NCI-H774 (cell line): ENCODE measurements at regions not wholly inside any gene's neighbourhood (a gene's known extent, or its start where the extent isn't known, plus 50 kb on each side); places are given as distances from the start of the nearest gene placed in this dataset.

Experiments used
- DNase-seq: peaks from one replicate; lab custom pipeline; 2025; lab: John Stamatoyannopoulos, UW

DNA sequence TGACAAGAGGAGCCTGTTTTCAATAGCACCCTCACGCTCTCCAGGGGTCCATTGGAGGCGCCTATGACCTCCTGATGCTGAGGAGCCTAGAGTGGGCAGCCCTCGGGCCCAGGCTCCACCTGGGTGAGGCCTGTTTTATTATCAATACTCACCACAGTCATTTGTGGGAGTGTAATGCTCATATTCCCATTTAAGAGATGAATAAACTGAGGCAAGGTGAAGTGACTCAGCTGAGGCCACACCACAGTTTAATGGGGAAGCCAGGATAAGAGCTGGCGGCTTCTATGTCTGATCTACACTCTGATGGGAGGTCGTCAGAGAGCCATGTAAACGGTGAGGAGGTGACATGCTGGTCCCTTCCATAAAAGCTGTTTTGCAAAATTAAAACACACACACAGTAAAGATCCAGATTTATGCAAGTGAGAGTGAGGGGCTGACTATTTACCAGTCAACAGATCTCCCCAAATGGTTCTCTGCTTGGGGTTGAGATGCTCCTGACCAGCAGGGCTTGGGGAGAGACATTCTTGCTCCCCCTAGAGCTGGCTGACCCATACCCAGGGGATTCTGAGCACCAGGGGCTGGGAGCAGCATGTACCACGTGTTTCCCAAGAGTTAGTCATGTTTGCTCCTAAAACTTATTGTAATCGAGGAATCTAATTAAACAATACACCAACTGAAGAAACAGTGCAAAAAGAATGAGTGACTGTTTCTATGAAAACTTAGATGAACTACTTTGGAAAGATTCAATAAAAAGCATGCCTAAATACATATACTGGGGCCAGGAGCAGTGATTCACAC is 81.0 kb upstream of the INSIG1 start:
- no peak for DNase-seq

DNA sequence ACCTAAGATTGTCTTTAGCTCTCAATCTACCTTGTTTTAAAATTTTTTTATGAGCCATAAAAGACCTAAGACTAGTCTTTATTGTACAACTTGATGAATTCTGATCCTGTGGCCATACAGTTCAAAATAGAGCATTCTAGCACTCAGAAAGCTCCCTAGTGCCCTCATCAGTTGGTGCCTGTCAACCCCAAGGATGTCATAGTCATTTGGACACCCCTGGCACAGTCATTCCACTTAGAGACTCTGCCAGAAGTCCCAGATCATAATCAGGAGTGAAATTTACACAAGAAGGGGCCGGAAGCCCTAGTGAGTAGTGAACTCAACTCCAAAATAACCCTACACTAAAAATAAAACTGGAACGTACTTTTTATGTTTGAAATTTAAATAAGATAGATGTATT is 80.0 kb upstream of the INSIG1 start:
- DNase-seq, result no peak

DNA sequence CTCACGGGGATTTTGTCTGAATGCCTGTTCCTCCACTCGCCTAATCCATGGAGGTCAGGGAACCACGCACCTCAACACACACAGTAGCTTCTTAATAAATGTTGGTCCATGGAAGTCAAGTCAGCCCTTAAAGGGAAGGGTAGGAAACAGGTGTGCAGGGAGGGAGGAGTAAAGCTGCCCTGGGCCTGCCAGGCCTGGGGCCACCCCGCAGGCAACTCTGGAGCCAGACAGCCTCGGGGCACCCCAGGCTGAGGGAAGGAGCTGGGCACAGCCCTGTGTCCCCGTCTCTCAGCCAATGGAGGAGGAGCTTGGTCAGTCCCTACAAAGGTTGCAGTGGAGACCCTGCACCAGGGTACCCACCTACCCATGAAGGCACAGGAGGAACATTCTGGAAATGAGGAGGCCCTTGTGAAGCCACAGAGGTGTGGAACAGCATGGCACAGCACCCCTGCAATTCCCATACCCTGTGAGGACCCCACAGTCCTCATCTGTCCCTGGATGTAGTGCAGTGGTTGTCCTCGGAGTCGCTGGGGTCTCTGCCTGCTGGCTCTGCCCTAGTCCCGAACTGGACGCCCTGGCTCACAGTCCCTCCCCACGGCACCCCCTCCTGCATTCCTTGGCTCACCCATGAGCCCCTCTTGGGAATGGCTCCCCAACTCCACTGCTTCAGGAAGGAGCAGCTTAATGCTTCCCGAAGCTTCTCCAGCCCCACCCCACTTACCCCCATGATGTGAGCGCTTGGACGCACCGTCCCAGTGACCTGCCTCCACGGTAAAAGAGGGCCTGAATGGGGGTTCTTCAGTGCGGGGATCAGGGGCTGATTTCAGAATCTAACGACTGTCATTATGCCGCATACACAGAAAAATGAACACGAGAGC is 79.2 kb upstream of the INSIG1 start:
- DNase-seq, result no peak

DNA sequence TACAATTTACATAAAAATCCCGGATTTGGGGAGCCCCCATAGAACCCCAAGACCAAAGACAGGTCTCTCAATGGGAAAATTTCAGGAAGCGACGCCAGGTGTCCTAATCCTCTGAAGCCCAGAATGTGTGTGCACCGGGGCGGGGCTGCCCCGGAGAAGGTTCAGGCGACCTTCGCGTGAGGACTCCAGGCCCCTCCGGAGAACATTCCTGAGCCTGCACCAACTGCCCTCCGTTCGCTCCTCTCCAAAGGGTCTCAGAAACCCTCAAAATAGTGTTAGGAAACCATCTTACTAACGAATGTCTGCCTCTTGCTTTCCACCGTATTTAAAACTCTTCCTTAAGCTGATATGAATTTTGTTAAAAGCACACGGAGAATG is 78.5 kb upstream of the INSIG1 start:
- no peak for DNase-seq

DNA sequence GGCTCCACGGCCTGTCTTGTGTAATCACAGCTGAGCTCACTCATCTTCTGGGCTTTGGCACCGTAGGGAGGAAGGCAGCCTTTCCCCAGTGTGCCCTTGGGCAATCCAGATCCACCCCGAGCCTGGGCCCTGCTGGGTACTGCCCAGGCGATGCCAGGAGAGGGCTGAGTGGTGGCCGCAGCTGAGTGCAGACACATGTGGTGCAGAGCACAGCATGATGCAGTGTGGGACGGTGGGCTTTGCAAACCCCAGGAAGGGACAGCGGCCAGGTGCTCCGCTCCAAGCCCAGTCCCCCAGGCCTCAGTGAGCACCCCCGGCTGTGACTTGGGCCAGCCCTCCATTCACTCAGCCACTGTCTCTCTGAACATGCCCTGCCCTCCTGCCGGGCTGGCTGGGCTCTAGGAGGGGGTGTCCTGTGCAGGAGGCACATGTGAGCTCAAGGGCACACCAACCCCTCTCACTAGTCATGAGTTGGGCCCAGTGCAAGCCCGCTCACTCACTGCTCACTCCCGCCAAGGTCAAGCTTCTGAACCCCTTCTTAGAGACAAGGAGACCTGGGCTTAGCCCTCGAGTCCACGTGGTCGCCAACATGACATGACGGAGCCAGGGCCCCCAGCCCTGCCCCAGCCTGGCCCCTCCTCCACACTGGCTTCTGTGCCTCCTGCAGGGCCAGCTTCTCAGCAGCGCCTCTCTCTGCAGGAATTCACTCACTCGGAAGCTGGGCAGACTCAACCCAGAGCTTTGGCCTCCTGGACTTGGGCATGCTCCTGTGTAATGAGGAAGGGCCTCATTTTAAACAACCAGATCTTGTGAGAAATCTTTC is 77.5 kb upstream of the INSIG1 start:
- no peak for DNase-seq

DNA sequence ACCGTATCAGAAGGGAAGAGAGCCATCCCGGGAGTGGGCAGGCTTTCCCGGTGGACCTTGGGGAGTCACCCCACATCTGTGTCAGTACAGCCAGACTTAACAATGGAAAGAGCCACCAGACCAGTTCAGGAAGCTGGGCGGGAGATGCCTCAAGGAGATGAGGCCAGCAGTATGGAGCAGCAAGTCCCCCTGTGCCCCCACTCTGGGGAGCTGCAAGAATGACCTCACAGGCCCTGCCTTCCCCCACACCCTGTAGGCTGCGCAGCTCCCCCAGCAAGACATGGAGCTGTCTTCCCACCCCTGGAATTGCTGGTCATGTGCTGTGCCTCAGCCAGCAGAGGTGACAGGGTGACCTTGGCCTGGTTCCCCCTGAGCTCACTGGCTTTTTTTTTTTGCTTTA is 76.8 kb upstream of the INSIG1 start:
- DNase-seq, result no peak

DNA sequence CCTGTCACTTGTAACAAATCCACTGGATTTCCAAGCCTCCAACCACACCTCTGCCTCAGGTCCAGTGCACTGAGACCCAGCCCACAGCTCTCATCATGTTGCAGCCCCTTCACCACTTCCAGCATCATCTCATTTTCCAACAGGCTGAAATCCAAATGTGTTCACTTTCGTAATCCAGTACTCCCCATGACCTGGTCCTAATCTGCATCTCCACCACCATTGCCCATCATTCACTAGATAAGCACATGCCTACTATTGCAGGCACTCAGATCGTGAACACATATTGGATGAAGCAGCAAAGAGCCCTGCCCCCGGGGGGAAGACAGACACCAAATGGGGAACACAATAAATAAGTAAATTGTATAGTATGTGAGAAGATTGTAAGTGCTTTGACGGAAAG is 76.1 kb upstream of the INSIG1 start:
- no peak for DNase-seq

DNA sequence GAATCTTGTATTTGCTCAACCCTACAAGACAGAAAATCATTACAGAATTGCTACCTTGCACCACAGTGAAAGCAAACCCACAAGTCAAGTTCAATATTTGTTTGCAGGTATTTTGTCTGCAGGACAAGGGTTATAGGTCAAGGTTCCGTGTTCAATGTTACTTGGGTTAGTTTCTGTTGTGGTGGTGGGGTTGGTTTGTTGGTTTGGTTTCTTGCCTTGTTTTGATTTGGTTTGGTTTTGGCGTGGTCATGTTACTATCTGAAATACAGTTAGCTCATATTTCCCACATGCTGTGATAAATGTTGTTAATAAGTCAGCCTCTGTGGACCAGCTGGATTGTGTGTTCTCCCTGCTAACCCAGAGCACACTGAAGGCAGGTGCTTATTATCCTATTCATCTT is 75.6 kb upstream of the INSIG1 start:
- no peak for DNase-seq

DNA sequence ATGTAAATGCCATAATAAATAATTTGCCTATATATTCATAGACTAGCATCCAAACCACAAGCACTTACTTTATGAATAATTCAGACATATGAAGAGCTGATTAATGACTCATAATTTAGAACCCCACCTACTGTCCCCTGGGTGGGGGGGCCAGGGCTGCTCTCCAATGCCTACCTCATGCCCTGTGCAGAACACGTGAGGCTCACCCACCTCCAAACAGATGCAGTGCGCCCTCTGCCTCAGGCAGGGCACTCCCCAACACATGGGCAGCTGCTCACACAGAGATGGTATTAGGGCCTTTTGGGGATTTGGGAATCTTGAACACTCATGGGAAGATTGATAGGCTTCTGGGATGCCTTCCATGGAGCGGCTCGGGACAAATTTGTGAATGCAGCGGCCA is 75.1 kb upstream of the INSIG1 start:
- DNase-seq, result no peak

DNA sequence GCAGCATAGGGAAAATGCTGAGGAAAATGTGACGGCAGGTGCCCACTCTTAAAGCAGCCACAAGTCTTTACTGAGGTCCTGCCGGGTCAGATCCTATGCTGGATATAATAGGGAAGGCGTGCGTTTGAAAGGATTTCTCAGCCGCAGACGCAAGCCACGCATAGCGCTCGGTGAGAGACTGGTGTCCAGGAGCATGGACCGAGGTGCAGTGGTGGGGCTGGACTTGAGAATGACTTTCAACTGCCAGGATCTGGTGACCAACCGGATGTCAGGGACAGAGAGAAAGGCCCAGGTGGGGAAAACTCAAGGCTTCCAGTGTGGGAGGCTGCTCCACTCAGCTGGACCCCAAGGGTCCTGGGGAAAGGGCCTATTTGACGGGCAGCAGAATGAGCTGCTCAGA is 74.7 kb upstream of the INSIG1 start:
- DNase-seq, result no peak

DNA sequence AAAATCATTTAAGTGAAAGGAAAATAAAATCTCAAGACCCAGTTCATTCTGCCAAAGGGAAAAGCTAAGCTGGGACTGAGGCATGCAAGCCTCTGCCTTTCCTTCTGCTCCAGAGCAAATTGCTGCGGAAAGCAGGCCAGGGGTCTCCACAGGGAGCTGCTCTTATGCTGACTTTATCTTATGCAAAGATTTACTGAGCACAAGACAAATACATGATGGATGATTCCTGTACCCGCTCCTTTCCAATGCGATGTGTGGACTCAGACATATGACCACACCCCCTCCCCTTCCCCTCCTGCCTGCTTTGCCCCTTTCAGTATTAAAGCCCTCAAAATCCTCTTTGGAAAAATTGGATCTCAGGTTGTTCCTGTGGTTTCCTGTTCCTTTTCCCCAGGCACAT is 74.2 kb upstream of the INSIG1 start:
- no peak for DNase-seq

DNA sequence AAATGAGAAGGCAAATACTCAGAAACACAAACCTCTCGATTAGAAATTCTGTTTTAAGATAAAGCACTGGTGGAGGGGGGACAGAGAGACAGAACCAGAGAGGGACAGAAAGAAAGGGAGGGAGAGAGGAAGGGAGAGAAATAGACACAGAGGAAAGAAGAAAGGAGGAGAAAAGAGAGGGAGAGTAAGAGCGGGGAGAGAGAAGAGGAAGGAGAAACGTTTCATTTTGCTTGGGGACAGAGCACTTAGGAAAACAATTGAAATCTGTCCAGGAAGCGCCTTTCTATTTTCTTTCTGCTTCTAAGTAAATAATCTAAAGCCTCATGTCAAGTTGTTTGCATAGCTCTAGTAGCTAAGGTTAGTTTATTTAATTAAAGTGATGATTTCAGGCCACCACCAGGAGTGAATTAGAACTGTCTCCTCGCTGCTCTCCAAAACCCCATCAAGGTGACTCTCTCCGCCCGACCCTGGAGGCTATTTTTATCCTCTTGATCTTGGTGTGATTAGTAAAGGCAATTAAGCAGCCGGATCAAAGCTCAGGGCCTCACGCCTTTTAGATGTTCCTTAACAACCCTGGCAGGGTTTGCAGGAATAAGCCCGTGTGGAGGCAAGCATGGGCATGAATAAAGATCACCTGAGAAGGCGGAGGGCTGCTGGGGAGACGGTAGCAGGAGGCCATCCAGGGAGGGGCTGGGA is 73.4 kb upstream of the INSIG1 start:
- DNase-seq, result no peak

DNA sequence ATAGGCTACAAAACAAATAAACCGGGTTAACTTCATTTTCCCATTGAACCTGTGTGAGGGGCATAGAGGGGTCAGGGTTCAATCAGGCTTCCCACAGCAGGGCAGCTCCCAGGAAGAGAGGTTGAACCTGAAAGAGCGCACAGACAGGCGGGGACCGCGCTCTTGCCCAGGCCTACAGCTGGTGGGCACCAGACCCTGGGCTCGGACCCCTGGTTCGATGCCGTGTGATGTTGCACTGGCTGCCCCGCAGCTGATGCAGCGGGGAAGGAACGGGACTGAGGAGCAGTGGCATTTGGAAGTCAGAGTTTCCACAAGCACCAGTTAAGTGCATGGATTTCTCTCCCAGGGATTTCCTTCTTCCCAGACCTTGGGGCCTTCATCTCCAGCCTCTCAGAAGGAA is 72.6 kb upstream of the INSIG1 start:
- no peak for DNase-seq

DNA sequence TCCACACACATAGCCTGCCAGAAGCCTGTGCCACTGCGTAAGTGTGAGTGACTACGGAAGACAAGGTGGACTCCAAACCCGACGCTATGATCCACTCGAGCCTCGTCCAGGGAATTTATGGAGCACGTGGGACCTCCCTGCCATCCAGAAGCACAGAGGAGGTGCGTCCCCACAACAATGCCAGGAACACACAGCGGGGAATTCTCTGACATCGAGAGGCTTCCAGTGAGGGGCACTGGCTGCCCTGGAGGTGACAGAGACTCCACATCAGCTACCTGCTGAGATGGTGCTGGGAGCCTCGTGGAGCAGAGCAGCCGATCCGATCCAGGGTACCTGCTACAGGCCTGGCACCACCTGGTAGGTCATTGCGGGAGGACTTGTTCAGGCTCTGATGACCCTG is 72.2 kb upstream of the INSIG1 start:
- DNase-seq, result no peak

DNA sequence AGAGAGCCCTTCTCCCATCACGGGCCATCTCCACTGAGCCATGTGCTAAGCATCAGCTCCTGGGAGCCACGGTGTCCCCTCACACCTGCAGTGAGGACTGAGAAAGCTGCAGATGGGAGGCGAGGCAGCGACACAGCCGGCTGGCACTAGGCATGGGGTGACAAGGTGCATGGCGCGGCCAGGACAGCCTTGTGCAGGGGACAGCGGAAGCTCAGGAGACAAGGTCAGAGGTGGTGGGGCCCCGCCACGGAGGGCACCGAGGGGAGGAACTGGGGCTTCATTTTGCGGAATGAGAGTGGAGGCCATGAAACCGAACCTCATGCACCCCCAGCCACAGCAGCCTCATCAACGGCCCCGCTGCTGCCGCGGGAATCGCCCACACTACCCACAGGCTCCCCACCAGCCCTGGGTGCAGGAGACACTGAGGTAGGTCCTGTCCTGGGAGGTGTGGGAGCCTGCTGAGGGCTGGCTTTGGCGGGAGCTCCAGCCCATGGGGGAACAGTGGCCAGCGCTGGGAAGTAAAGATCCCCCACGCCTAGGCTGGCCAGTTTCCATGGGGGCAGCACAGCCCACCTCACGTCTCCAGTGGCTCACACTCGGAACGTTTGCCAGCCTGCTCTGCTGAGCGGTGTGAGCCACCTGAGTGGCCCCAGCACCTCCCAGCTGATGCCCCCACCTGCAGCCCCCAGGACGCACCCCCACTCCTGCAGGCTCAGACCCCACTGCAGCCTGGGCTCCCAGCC is 71.2 kb upstream of the INSIG1 start:
- no peak for DNase-seq

DNA sequence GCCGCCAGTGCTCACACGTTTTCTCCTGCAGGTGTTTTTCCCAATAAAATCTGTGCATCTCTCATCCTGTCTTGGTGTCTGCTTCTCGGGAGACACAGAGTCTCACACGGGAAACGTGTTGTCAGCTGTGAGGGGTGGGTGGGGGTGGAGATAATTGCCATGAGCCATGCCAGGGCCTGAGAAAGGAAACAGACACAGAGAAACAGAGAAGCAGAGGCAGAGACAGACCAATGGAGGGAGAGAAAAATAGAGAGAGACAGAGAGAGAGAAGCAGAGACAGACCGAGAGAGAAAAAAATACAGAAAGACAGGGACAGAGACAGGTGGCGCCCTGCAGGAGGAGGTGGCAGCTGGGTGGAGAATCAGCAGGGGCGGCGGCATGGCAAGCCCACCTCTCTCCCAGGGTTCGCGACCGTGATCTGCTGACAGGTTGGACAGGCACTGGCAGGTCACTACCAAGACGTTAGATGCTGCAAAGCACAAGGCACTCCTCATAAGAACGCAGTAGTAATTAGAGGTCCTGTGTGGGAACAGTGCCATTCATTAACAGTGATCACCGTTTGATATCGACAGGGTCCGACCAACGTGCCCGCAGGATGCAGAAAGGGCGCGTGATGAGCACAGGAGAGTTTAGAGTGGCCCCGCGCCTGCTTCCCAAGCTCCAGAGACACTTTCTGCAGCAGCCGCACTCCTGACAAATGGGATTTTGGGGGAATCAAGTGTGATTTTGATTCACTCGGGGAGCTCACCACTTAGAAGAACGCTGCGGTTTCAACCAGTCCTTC is 70.5 kb upstream of the INSIG1 start:
- DNase-seq, result no peak

DNA sequence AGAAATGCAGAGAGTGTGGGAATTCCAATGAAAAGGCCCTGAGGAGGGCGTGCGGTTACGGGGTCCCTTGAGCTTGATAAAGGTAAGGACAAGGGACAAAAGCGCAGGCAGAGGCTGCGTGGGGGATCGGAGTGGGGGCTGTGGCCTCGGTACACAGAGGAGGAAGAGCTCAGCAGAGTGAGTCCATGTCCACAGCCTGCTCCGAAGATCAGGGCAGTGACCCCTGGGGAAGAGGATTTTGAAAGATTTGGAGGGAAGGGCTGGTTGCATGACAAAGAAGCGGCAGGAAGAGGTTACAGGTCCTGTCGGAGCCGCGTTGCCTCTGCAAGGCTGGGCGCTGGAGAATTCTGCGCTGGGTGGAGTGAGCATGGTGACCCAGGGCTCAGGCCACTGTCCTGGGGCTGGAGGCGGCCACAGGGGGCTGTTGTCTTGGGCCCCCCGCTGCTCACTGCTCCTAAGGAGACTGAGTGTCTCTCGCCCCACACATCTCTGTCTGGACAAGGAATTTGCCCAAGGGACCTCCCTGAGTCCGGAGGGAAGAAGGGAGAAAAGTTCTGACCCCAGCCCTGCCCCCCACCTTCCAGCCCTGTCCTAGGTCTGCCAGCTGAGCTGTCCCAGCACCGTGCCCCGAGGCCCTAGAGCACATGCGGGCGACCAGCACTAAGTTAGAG is 69.8 kb upstream of the INSIG1 start:
- no peak for DNase-seq

DNA sequence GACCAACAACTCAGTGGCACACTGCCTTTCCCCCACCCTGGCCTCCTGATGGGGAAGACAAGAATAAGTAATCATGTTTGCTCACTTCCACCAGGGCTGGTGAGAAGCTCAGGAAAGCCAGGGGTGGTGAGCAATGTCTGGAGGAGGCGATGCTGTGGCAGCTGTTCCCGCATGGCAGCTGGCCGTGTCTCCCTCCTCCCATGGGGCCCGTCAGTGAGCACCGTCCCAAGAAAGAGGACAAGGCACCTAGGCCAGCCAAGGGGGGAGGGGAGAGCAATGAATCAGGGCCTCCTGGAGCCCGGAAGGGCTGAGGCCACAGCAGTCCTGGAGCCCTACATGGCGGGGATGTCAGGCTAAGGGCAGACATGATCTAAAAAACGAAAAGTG is 69.2 kb upstream of the INSIG1 start:
- no peak for DNase-seq

DNA sequence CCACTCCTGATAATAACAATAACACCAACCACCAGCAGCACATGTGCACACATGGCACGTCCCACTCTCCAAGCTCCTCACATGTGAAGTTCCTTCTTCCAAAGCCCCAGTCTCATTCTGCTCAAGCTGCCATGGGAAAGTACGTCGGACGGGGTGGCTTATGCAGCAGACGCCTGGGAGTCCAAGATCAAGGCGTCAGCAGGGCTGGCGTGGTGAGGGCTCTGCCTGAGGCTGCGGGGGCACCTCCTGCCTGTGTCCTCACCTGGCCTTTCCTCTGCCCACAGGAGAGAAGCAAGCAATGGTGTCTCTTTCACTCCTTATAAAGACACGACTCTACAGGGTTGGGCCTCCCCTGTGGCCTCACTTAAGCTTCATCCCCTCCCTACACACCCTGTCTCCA is 68.8 kb upstream of the INSIG1 start:
- no peak for DNase-seq
